ENCODE measurements at regions not wholly inside any gene's neighbourhood (a gene's known extent, or its start where the extent isn't known, plus 50 kb on each side); places are given as distances from the start of the nearest gene placed in this dataset.

DNA sequence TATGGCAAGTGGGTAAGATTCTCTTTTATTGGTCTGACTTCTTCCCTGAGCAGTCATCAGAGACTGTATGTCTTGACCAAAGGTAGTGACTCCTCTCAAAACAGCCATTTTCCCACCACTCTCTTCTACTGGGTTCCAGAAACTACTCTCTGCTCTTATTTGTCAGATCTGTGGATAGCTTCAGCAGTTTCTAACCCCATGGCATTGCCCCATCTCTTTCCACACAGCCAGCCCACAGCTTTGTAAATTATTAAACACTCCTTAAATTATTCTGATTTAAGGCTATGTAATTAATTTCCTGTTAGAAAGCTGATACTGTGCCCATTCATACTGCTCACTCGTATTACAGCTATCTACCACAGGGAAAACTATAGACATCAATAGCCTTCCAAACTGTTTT is 138.4 kb upstream of the CNR1 start:
- WGBS, 3 donors, result 61 to 70% (median 64%) methylated on average over 1 of the region's 1 CpG
- intact Hi-C loops (cut with DNase I), result no loop called here
- no peak overlapping the region for H3K27ac ChIP-seq
- no peak for DNase-seq
- H3K4me1 ChIP-seq (ENCODE audit: insufficient read depth), result no peaks in the 10 kb centered on the region
- H3K4me3 ChIP-seq, result no peak overlapping the region
- no peaks in the 10 kb centered on the region for H3K27me3 ChIP-seq
- TF ChIP-seq, protein P1, sequence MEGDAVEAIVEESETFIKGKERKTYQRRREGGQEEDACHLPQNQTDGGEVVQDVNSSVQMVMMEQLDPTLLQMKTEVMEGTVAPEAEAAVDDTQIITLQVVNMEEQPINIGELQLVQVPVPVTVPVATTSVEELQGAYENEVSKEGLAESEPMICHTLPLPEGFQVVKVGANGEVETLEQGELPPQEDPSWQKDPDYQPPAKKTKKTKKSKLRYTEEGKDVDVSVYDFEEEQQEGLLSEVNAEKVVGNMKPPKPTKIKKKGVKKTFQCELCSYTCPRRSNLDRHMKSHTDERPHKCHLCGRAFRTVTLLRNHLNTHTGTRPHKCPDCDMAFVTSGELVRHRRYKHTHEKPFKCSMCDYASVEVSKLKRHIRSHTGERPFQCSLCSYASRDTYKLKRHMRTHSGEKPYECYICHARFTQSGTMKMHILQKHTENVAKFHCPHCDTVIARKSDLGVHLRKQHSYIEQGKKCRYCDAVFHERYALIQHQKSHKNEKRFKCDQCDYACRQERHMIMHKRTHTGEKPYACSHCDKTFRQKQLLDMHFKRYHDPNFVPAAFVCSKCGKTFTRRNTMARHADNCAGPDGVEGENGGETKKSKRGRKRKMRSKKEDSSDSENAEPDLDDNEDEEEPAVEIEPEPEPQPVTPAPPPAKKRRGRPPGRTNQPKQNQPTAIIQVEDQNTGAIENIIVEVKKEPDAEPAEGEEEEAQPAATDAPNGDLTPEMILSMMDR (IDR thresholded peaks at IDR 0.05), result no peak
- no peaks in the 10 kb centered on the region for H3K9me3 ChIP-seq
- H3K36me3 ChIP-seq, result no peaks in the 10 kb centered on the region

DNA sequence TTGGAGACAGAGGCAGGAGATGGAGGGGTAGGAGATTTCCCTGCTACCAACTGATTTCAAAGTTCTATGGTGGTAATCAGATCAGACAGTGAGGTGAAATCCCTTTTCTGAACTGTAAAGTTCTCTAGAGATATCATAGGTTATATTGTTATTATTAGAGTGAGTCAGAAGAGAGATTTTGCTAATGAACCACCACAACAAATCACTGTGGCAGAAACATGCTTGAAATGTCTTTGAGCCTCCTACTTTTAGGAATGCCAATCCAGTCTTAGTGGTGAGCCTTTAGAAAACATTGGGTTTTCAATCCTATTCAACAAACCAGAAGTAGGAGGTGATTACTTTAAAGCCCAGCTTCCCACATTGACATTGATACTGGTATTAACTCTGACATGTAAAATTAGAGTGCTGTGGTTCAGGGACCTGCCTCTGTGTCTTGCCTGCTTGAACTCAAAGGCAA is 136.7 kb upstream of the CNR1 start:
- H3K27ac ChIP-seq, result no peak overlapping the region
- intact Hi-C loops (cut with DNase I), result no loop called here
- DNase-seq, result no peak
- no peaks in the 10 kb centered on the region for H3K27me3 ChIP-seq
- H3K4me1 ChIP-seq (ENCODE audit: insufficient read depth), result no peaks in the 10 kb centered on the region
- TF ChIP-seq POLR2A (IDR thresholded peaks at IDR 0.05), result no peak
- no peak for TF ChIP-seq EP300 (IDR thresholded peaks at IDR 0.05)
- TF ChIP-seq, protein P1 (IDR thresholded peaks at IDR 0.05), result no peak
- H3K9me3 ChIP-seq, result no peaks in the 10 kb centered on the region
- no peak overlapping the region for H3K4me3 ChIP-seq
- H3K36me3 ChIP-seq, result no peaks in the 10 kb centered on the region

DNA sequence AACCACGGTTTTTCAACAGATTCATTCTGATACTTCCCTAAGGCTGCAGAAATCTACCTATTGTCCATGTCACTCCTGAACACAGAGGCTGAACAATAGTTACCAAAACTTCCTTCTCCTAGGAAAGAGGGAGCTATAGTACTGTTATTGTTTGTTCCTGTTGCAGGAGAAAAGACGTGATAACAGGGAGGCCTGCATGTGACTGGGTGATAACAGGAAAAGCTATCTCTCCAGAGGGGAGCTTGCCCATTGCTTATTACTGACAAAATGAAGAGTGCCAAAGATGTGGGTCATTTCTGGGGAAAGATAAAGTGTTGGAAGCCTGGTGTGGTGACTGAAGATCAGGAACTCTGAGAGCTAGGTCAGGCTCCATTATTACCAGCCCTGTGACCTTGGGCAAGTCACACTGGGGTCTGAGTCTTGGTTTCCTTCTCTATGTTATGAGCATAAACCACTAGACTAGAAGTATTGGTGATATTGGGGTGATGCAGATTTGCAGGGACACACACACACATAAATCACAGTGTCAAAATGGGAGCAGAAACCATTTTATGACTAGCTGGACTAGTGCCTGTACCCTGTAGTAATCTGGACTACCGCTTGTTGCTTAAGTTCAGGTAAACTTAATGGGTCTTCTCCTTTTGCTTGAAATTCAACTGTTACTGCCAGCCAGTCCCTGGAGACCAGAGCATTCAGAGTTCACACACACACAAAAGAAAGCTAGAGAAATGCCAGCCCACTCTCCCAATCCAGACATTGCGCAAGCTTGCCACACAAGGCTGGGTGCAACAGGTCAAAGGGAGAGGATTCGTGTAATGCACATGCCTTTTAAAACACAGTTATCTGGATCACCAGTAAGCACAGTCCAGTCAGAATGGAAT is 136.0 kb upstream of the CNR1 start:
- Histone ChIP-seq H3K4me1 (ENCODE audit: insufficient read depth) (no peaks in the 10 kb centered on the region), H3K9me3 (no peaks in the 10 kb centered on the region), H3K27ac (no peak overlapping the region), H3K36me3 (no peaks in the 10 kb centered on the region), H3K27me3 (no peaks in the 10 kb centered on the region), H3K4me3 (no peak overlapping the region)
- intact Hi-C loops (cut with DNase I), result no loop called here
- DNase-seq, result no peak
- WGBS, 3 donors, result 72 to 76% (median 74%) methylated on average over 5 of the region's 5 CpGs
- TF ChIP-seq POLR2A (IDR thresholded peaks at IDR 0.05) (no peak), EP300 (IDR thresholded peaks at IDR 0.05) (no peak)
- TF ChIP-seq, protein P1 (IDR thresholded peaks at IDR 0.05), result no peak

DNA sequence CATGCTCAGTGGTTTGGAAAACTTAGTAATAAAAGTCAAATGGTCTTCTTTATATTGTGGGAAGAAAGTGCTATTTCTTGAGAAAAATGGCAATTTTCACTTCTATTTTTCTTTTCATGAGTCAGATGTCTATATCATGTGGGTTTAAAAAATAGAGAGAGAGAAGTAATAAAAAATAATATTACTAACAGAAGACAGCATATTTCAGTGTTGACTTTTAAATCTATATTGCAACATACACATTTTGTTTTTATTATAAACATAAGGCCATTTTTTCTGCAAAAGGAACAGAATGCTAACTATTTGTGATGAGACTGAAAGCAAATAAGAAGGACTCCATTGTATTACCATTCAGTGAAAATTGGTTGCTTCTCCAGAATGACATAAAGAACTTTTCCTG is 135.1 kb upstream of the CNR1 start:
- Histone ChIP-seq H3K4me1 (ENCODE audit: insufficient read depth) (no peaks in the 10 kb centered on the region), H3K27me3 (no peaks in the 10 kb centered on the region), H3K27ac (no peak overlapping the region), H3K9me3 (no peaks in the 10 kb centered on the region), H3K36me3 (no peaks in the 10 kb centered on the region), H3K4me3 (no peak overlapping the region)
- TF ChIP-seq EP300 (IDR thresholded peaks at IDR 0.05) (no peak), POLR2A (IDR thresholded peaks at IDR 0.05) (no peak)
- TF ChIP-seq, protein P1 (IDR thresholded peaks at IDR 0.05), result no peak
- DNase-seq, result no peak
- intact Hi-C loops (cut with DNase I), result no loop called here

Measured in ovary (tissue), 7 donors.